Activated effector memory CD4-positive, alpha-beta T cell treated with anti-CD3 and anti-CD28 coated beads, Interleukin-2, amount 50 U/mL, for 16 hours (primary cell): ENCODE measurements at regions not wholly inside any gene's neighbourhood (a gene's known extent, or its start where the extent isn't known, plus 50 kb on each side); places are given as distances from the start of the nearest gene placed in this dataset.

Experiments
- DNase-seq: peaks from one replicate; pipeline ENCODE4 v3.0.0-alpha.2; 2020

GRCh38 chr2:12391116-12391515 lies 325.6 kb upstream of the TRIB2 start:
- DNase-seq, result no peak

- DNase-seq, result no peak
These were observed 320.0 kb upstream of the TRIB2 start for GRCh38 chr2:12396699-12397098.

GRCh38 chr2:12397854-12398253 lies 318.9 kb upstream of the TRIB2 start:
- DNase-seq, result no peak

- no peak for DNase-seq
These were observed 317.5 kb upstream of the TRIB2 start for GRCh38 chr2:12399240-12399639.

- no peak for DNase-seq
These were observed 316.2 kb upstream of the TRIB2 start for GRCh38 chr2:12400543-12400942.

GRCh38 chr2:12402440-12403139 lies 314.1 kb upstream of the TRIB2 start:
- DNase-seq, result no peak

- no peak for DNase-seq
These were observed 312.2 kb upstream of the TRIB2 start for GRCh38 chr2:12404497-12404896.

GRCh38 chr2:12407160-12407559 lies 309.6 kb upstream of the TRIB2 start:
- no peak for DNase-seq

GRCh38 chr2:12412898-12413305 lies 303.8 kb upstream of the TRIB2 start:
- peak; percentile 72 for DNase-seq

- DNase-seq, result no peak
These were observed 301.2 kb upstream of the TRIB2 start for GRCh38 chr2:12415536-12415935.

GRCh38 chr2:12416600-12416999 lies 300.1 kb upstream of the TRIB2 start:
- peak; percentile 85 for DNase-seq

GRCh38 chr2:12417786-12418185 lies 298.9 kb upstream of the TRIB2 start:
- no peak for DNase-seq

GRCh38 chr2:12419803-12420202 lies 296.9 kb upstream of the TRIB2 start:
- DNase-seq, result no peak

GRCh38 chr2:12421046-12421445 lies 295.7 kb upstream of the TRIB2 start:
- no peak for DNase-seq

GRCh38 chr2:12424219-12424618 lies 292.5 kb upstream of the TRIB2 start:
- no peak for DNase-seq

- DNase-seq, result no peak
These were observed 291.9 kb upstream of the TRIB2 start for GRCh38 chr2:12424809-12425208.

- DNase-seq, result no peak
These were observed 288.4 kb upstream of the TRIB2 start for GRCh38 chr2:12428324-12428723.

- no peak for DNase-seq
These were observed 287.9 kb upstream of the TRIB2 start for GRCh38 chr2:12428786-12429185.

GRCh38 chr2:12429779-12430406 lies 286.8 kb upstream of the TRIB2 start:
- no peak for DNase-seq

GRCh38 chr2:12430407-12431133 lies 286.2 kb upstream of the TRIB2 start:
- DNase-seq, result peak; percentile 69

- DNase-seq, result no peak
These were observed 283.6 kb upstream of the TRIB2 start for GRCh38 chr2:12432985-12433625.

GRCh38 chr2:12433626-12433990 lies 283.1 kb upstream of the TRIB2 start:
- DNase-seq, result no peak

GRCh38 chr2:12434630-12435098 lies 282.1 kb upstream of the TRIB2 start:
- no peak for DNase-seq
